ENCODE measurements at regions not wholly inside any gene's neighbourhood (a gene's known extent, or its start where the extent isn't known, plus 50 kb on each side); places are given as distances from the start of the nearest gene placed in this dataset.

DNA sequence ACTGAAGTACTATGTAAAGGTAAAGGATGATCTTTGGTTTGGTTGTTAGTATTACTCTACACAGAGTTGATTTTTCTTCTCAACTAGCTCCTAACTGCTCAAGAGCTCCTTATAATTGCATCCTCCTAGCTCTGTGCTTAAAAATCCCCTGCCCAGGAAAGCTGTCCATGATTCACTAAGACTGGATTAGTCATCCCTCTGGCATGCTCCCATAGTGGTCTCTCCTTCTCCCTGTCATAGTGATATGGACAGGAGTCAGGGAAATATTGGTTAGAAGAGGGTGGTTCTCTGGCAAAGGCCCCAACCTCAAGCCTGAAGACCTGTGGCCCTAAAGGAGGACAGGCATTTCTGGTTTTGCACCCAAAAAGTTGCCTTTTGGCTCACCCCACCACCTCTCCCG is 242.3 kb upstream of the KCNIP4 start:
- TF ChIP-seq, protein P1, sequence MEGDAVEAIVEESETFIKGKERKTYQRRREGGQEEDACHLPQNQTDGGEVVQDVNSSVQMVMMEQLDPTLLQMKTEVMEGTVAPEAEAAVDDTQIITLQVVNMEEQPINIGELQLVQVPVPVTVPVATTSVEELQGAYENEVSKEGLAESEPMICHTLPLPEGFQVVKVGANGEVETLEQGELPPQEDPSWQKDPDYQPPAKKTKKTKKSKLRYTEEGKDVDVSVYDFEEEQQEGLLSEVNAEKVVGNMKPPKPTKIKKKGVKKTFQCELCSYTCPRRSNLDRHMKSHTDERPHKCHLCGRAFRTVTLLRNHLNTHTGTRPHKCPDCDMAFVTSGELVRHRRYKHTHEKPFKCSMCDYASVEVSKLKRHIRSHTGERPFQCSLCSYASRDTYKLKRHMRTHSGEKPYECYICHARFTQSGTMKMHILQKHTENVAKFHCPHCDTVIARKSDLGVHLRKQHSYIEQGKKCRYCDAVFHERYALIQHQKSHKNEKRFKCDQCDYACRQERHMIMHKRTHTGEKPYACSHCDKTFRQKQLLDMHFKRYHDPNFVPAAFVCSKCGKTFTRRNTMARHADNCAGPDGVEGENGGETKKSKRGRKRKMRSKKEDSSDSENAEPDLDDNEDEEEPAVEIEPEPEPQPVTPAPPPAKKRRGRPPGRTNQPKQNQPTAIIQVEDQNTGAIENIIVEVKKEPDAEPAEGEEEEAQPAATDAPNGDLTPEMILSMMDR (IDR thresholded peaks at IDR 0.05; ENCODE audit: control insufficient read depth, extremely low read depth, insufficient read depth) = no peak
- no peak for DNase-seq (ENCODE audit: low read depth)
- no peak overlapping the region for H3K4me3 ChIP-seq (ENCODE audit: low read depth, low read length)

DNA sequence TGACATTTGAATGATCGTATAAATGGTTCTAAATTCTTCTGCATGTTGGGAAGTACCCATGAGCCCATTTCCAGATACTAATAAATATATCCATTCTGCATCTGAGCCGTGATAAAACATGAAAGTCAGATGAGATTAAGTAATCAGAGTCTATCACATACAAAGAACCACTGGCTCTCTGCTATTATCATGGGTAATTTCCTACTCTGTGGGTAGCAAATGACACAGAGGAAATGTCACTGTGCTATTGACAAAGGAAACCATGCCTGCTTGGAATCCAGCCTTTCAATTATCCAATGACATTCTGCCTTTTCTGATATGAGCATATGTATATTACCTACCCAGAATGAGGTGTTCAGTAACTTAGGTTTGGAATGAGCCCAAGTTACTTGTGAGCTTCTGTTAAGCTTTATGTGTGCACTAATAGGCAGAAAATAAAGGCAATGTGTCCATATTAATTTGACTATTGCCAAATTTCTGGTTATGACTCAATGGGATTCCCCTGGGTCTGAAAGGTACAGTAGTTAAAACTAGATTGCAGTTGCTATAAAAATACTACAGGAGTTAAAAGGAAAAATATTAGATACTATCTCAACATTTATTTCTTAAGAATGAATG is 238.7 kb upstream of the KCNIP4 start:
- DNase-seq (ENCODE audit: low read depth) = no peak
- no peak overlapping the region for H3K4me3 ChIP-seq (ENCODE audit: low read depth, low read length)
- TF ChIP-seq, protein P1 (IDR thresholded peaks at IDR 0.05; ENCODE audit: control insufficient read depth, extremely low read depth, insufficient read depth) = no peak

DNA sequence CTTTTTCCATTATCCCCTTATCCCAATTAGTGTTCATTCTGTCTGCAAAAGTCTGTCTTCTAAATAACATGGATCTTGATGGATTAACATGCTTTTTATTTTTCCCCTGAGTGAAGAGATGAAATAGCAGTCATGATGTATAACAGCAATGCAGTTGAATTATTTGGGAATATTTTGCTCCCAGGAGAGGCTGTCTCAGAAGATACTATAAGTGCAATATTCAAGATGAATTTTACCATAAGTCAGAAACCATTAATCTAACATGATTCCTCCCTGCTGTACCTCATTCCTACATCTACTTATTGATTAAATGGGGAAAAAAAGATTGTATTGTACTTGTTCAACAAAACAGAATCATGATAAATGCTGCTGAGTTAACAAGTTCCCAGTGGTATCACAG is 233.2 kb upstream of the KCNIP4 start:
- H3K4me3 ChIP-seq (ENCODE audit: low read depth, low read length) = no peak overlapping the region
- TF ChIP-seq, protein P1 (IDR thresholded peaks at IDR 0.05; ENCODE audit: control insufficient read depth, extremely low read depth, insufficient read depth) = no peak
- no peak for DNase-seq (ENCODE audit: low read depth)

- TF ChIP-seq, protein P1 (IDR thresholded peaks at IDR 0.05; ENCODE audit: control insufficient read depth, extremely low read depth, insufficient read depth) = no peak
- DNase-seq (ENCODE audit: low read depth) = no peak
- H3K4me3 ChIP-seq (ENCODE audit: low read depth, low read length) = no peak overlapping the region
These were observed 230.7 kb upstream of the KCNIP4 start for GRCh38 chr4:22179124-22179874.

- H3K4me3 ChIP-seq (ENCODE audit: low read depth, low read length) = no peak overlapping the region
- TF ChIP-seq, protein P1 (IDR thresholded peaks at IDR 0.05; ENCODE audit: control insufficient read depth, extremely low read depth, insufficient read depth) = no peak
- no peak for DNase-seq (ENCODE audit: low read depth)
These were observed 226.1 kb upstream of the KCNIP4 start for GRCh38 chr4:22174640-22175039.

DNA sequence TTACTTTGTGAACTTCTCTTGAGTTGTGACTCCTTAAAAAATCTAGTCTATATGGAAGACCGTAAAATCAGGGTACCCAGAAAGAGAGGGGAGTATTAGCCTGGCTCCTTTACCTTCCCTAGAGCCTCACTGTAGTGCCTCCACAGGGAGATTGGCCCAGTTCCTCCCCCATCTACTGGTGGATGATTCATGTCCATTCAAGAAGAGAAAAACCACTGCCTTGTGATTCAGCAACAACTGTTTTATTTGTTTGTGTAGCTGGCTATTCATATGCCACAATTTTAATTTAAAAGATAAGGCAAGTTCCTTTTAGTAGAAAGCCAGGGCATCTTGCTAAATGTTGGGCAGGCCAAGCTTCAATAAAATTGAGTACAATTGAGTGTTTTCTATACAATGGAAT is 221.8 kb upstream of the KCNIP4 start:
- no peak for DNase-seq (ENCODE audit: low read depth)
- TF ChIP-seq, protein P1 (IDR thresholded peaks at IDR 0.05; ENCODE audit: control insufficient read depth, extremely low read depth, insufficient read depth) = no peak
- no peak overlapping the region for H3K4me3 ChIP-seq (ENCODE audit: low read depth, low read length)

All from LNCaP clone FGC (cell line).